HG02610 (cell line): ENCODE measurements at regions not wholly inside any gene's neighbourhood (a gene's known extent, or its start where the extent isn't known, plus 50 kb on each side); places are given as distances from the start of the nearest gene placed in this dataset.

Experiments used
- ATAC-seq: cut with Tn5 transposase; IDR thresholded peaks from one replicate; pipeline ENCODE4 v1.9.1; 2021; ENCODE audit warnings: mild to moderate bottlenecking, moderate library complexity; ENCODE audit not compliant: unreplicated experiment

- no peak for ATAC-seq
Observed at GRCh38 chr11:19377881-19378280, 137.1 kb upstream of the E2F8 start.

GRCh38 chr11:19375440-19375839, 134.7 kb upstream of the E2F8 start:
- no peak for ATAC-seq

- ATAC-seq: no peak
Observed at GRCh38 chr11:19374151-19374569, 133.4 kb upstream of the E2F8 start.

DNA sequence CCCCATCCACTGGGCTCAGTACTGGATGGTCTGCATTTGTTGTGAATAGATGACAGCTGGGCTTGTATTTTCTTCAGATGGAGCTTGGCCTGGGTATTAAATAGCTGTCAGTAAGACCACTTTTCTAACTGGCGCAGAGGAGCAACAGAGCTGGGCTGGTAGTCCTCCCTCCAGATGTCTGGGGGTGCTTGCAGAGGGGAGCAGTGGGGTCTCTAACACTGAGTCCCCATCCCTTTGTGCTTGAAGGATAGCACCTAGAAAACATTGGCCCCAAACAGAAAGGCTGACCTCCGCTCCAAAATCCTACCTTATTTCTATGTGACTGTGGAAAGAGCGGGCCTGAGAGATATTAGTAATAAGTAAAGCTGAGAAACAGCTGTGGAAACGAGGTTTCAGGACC, 131.6 kb upstream of the E2F8 start:
- ATAC-seq: no peak

DNA sequence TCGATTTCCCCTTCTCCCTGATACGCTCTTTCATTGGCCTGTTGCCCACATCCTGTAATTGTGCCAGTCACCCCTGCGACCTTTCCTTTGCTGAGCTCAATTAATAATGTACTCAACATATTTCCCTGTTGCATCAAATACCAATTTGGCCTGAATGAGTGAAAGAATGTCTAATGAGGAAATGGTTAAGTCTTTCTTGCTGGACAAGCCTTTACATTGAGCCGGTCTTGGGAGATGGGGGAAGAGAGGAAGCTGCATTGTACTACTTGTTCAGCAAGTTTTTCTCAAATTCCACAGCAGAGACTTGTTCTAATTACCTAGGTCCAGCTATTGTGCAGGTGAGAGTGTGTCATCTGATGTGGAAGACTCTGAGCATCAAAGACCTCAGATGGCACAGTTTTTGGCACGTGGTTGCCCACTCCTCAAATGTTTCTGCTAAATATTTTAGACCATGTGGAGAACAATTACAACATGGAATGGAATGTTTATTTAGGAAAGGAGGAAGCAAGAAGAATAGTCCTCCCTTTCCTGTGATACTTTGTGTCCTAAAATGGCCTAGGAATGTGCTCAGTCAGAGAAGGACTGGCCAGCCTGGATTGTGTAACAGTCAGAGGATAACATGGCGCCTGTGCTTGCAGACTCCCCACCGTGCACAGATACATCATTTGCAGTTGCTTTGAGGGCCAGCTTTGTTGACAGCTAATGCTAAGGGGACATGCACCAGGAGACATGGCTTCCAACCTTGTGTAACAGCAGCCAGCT, 129.5 kb upstream of the E2F8 start:
- ATAC-seq: no peak

- no peak for ATAC-seq
Observed at GRCh38 chr11:19368726-19369375, 128.1 kb upstream of the E2F8 start.

GRCh38 chr11:19366992-19367709, 126.4 kb upstream of the E2F8 start:
- ATAC-seq: no peak

GRCh38 chr11:19365743-19366410, 125.1 kb upstream of the E2F8 start:
- peak; percentile 46 for ATAC-seq

DNA sequence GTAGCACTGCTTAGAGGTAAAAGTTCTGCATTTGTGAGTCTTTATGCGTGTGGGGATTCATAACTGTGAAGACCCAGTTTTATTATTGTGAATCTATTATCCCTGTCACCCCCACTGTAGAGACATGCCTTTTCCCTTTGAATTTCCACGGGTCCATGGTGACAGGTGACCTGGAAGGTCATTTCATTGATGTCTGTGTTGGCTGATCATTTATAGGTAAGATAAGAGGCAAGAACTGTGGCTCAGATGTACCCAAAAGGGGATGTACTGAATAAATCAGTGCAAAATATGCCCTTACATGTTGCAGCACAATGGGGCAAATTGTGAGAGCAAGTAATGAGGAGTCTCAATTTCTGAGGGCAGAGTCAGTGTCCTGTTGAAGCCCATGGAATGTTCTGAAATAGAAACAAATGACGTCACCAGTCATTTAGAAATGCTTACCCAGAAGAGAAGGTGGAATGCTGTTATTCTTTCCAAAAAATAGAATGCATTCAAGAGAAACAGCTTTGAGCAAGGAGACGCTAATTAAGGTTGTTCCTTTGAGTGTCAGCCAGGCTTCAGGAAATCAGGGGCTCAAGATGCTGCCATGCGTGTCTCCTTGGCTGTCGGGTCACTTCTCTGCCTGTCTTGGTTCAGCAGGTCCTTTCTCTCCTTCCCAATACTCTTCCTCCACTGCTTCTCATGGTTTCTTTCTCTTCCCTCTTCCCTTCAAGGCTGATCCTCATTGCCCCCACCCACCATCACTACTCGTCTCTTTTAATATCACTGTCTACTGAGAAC, 118.7 kb upstream of the E2F8 start:
- no peak for ATAC-seq

- no peak for ATAC-seq
Observed at GRCh38 chr11:19357943-19358342, 117.2 kb upstream of the E2F8 start.

GRCh38 chr11:19355601-19356000, 114.9 kb upstream of the E2F8 start:
- ATAC-seq: no peak

- no peak for ATAC-seq
Observed at GRCh38 chr11:19353287-19353850, 112.6 kb upstream of the E2F8 start.

DNA sequence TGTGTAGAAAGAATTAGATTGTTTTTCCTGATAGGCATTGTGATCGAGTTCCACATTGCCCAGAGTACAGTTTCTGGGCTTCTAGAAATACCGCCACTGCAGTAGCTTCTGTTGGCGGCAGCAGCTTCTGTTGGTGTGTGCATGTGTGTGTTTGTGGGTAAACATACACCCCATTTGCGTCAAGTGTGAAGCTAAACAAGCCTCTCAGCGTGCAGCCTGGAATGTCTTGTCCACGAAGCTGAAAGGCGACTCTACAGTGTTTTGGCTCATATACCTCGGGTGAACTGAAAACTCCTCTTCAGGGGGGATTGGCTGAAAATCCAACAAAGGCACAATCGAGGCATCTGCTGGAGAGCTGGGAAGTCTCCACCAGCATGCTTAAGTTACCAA, 112.0 kb upstream of the E2F8 start:
- no peak for ATAC-seq

DNA sequence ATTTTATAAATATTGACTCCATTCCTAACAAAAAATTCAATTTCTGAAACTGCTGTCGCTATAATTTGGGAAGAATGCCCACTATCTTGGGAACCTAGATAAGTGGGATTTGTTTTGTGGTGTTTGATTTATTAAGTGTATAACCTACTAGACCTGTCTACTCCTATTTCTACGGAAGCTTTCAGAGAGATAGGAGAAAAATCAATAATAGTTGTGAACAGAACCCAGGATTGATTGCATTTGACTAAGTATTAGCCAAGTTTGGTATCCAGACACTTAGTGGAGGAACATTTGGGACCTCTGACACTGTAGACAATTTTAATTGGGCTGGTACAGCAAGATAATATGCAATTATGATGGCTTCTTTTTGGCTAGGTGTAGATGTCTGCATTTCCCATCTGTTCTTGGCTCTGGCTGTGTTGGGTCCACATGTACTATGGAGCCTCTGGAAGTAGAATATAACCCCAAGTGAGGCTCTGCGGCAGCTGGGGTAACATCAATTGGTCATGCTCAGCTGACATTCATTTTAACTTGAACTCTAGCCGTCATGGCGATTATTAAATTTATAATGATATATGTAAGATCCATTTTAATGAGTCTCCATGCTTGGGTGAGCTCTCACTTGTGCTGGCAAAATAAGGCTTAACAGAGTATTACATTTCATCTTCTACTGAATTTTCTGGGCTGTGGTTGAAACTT, 111.5 kb upstream of the E2F8 start:
- no peak for ATAC-seq

DNA sequence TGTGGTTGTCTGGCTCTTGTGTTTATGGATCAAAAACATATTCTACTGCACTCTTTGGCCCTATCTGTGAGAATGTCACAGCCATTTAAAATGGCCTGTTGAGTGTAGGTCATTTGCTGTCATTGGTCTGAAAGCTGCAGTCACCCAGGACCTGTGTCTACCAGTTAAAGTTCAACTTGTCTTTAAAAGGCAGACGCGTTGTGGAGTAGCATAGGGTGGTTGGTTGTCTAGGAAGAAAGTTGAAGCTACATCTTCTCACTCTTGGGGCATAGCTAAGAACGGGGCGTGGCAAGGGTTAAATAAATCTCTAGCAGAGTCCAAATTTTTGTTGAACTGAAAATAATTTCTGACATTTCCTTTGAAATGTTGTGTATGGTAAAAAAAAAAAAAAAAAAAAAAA, 110.7 kb upstream of the E2F8 start:
- ATAC-seq: no peak

- ATAC-seq: no peak
Observed at GRCh38 chr11:19350160-19350559, 109.4 kb upstream of the E2F8 start.

DNA sequence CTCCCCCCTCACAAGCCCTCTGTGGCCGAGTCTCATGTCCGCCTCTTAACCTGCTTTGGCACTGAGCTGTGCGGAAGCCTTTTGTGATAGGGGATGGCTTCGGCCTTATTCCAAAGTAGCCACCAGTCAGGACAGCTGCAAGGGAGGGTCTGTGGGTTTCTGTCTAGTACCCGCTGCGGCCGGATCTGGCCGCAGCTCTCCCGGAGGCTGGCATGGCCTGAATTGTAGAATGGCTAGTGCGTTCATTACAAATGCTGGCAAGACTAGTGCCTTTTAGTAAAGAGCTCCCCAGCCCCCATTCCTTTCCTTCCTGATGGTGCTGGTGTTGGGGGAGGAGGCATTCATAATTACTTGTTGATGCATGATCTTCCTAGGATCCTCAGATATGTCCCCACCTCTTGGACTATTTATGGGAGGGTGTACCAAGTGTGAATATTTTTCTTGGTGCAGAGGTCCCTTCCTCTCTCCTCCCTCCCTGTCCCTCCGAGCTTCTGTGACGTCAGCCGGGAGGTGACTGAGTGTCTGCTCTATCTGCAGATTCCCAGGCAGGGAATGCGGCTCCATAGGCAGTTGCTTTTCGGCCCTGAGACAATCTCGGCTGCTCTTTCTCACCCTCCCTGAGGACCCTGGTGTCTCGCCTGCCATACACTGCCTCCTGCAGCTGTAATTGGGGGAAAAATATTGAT, 108.7 kb upstream of the E2F8 start:
- no peak for ATAC-seq

DNA sequence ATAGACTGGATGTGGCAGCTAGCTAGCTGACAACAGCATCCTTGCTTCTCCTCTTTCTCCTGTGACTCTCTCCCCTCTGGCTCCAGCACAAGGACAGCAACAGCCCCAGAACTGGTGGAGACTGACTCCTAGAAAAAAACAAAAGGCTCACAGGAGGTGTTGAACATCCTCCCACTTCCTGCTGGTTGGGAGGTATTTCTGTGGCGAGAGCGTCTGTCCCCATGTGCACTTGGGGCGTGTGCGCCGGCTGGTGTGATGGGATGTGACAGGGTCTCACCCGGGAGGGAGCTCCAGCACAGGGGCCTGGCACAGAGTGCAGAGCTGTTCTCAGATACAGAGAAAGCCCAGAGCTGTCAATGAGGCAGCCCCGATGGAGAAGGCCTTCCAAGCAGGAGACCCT, 107.2 kb upstream of the E2F8 start:
- ATAC-seq: no peak
